Nephron (organoid): ENCODE measurements at regions not wholly inside any gene's neighbourhood (a gene's known extent, or its start where the extent isn't known, plus 50 kb on each side); places are given as distances from the start of the nearest gene placed in this dataset.

Experiments used
- H3K27ac Mint-ChIP-seq, 3 experiments: 2 replicates each; pipeline ENCODE4 v1.8.0; 2020; ENCODE audit warnings: mixed read lengths in 3 of 3, mild to moderate bottlenecking in 2 of 3, moderate library complexity in 1 of 3
- H3K27me3 Mint-ChIP-seq: 2 replicates; pipeline ENCODE4 v1.8.0; 2021; ENCODE audit warnings: low read depth, mild to moderate bottlenecking, moderate library complexity, mixed read lengths
- H3K36me3 Mint-ChIP-seq: 2 replicates; pipeline ENCODE4 v1.8.0; 2020; ENCODE audit warnings: low read depth, mixed read lengths
- H3K4me1 Mint-ChIP-seq: 2 replicates; pipeline ENCODE4 v1.8.0; 2020; ENCODE audit warnings: mixed read lengths
- H3K4me3 Mint-ChIP-seq, 3 experiments: 2 replicates each; pipeline ENCODE4 v1.8.0; 2020; ENCODE audit warnings: mild to moderate bottlenecking in 3 of 3, mixed read lengths in 3 of 3, moderate library complexity in 2 of 3
- H3K9me3 Mint-ChIP-seq: 2 replicates; pipeline ENCODE4 v1.8.0; 2020; ENCODE audit warnings: mixed read lengths
- TF ChIP-seq, protein P1 (sequence below), 3 experiments: fragments of 200-600 bp; sonication (generic); IDR thresholded peaks; one replicate each; pipeline ENCODE4 v1.5.0; 2021; ENCODE audit warnings: antibody characterized with exemption in 3 of 3; ENCODE audit not compliant: unreplicated experiment in 3 of 3

DNA sequence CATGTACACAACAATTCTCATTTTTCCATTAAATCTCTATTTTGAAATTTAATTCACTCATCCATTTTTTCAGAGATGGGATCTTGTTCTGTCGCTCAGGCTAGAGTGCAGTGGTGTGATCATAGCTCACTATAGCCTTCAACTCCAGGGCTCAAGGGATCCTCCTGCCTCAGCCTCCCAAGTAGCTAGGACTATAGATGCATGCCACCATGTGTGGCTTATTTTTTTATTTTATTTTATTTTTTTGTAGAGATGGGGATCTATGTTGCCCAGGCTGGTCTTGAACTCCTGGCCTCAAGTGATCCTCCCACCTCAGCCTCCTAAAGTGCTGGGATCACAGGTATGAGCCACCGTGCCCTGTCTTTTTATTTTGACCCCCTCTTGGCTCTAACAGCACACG is 203.8 kb upstream of the KLF14 start:
- Mint-ChIP-seq H3K9me3 (no peaks in the 10 kb centered on the region), H3K27ac (no peak overlapping the region), H3K4me3 (no peak overlapping the region), H3K27me3 (peaks cover 4% of the 10 kb centered on the region), H3K4me1 (peaks cover 9% of the 10 kb centered on the region), H3K36me3 (no peaks in the 10 kb centered on the region)
- TF ChIP-seq, protein P1, sequence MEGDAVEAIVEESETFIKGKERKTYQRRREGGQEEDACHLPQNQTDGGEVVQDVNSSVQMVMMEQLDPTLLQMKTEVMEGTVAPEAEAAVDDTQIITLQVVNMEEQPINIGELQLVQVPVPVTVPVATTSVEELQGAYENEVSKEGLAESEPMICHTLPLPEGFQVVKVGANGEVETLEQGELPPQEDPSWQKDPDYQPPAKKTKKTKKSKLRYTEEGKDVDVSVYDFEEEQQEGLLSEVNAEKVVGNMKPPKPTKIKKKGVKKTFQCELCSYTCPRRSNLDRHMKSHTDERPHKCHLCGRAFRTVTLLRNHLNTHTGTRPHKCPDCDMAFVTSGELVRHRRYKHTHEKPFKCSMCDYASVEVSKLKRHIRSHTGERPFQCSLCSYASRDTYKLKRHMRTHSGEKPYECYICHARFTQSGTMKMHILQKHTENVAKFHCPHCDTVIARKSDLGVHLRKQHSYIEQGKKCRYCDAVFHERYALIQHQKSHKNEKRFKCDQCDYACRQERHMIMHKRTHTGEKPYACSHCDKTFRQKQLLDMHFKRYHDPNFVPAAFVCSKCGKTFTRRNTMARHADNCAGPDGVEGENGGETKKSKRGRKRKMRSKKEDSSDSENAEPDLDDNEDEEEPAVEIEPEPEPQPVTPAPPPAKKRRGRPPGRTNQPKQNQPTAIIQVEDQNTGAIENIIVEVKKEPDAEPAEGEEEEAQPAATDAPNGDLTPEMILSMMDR (IDR thresholded peaks at IDR 0.05; ENCODE audit: unreplicated experiment in 3 of 3): no peak

DNA sequence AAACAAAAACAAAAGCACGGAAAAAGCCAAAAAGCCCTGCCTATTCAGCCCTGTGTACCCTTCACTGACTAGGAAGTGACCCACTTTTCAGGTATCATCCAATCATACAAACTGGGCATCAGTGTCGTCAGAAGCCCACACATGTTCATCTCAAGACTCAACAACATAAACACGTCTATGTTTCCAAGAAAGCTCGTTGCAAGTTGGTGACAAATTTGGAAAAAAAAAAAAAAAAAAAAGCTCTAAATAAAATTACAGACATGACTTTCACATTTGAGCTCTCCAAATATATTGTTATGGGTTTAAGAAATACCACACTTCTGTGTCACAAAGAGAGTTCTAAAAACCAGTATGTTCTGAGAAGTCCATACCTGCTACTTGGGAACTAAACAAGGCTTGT is 204.7 kb upstream of the KLF14 start:
- TF ChIP-seq, protein P1 (IDR thresholded peaks at IDR 0.05; ENCODE audit: unreplicated experiment in 3 of 3): no peak
- Mint-ChIP-seq H3K4me3 (no peak overlapping the region), H3K4me1 (peaks cover 17% of the 10 kb centered on the region), H3K27me3 (peaks cover 4% of the 10 kb centered on the region), H3K36me3 (no peaks in the 10 kb centered on the region), H3K9me3 (no peaks in the 10 kb centered on the region), H3K27ac (no peak overlapping the region)

DNA sequence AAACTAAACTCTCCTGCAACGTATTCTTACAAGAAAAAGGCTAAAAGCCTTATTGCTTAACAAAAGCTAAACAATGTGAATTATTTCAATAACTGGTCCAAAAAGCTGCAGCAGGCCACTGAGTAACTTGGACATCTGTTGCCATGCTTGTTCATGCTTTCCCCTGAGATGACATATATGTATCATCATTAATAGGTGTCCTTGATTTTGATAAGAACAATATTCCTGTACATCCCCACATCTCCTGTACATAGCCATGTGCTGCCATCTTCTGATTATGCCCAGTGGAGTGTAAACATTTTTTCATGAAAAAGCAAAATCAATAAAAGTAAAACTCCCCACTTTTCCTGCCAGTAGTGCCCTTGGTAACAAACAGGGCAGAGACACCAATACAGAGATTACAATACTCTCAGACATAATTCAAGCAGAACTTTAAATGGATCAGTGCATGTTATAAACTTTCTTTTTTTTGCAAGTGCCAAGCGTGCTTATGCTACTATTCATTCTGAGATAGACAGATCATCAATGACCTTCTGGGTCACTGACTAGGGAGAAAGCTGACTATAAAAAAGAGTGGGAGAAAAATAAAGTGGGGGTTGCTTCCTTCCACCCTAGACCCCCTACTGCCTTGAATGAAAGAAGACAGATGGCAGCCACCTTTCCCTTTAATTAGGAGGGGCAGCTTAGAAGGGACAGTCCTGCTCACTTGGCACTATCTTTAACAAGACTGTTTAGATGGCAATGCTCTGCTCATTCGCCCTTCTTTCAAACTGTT is 205.5 kb upstream of the KLF14 start:
- Mint-ChIP-seq H3K9me3 (no peaks in the 10 kb centered on the region), H3K4me1 (peaks cover 18% of the 10 kb centered on the region), H3K27ac (no peak overlapping the region), H3K27me3 (peaks cover 4% of the 10 kb centered on the region), H3K36me3 (no peaks in the 10 kb centered on the region), H3K4me3 (no peak overlapping the region)
- TF ChIP-seq, protein P1 (IDR thresholded peaks at IDR 0.05; ENCODE audit: unreplicated experiment in 3 of 3): no peak

DNA sequence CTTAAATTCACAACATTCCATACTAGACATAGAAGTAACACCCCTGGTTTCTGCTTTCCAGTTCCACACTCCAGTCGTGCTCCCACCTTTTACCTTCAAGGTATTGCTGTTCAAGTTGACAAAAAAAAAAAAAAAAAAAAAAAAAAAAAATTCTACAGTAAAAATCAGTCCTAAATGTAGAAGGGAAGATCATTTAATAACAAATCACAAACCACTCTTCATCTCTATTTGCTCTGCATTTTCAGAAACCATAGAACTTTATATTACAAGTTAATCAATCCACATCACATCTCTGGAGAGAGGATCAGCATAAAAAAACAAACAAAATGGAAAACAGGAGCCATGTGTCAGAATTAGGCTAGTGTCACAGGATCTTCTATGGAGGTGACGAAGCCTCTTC is 206.3 kb upstream of the KLF14 start:
- no peak overlapping the region for H3K4me3 Mint-ChIP-seq
- TF ChIP-seq, protein P1 (IDR thresholded peaks at IDR 0.05; ENCODE audit: unreplicated experiment in 3 of 3): no peak
- no peaks in the 10 kb centered on the region for H3K36me3 Mint-ChIP-seq
- H3K27ac Mint-ChIP-seq: no peak overlapping the region
- peaks cover 4% of the 10 kb centered on the region for H3K27me3 Mint-ChIP-seq
- H3K9me3 Mint-ChIP-seq: no peaks in the 10 kb centered on the region
- H3K4me1 Mint-ChIP-seq: peaks cover 18% of the 10 kb centered on the region

DNA sequence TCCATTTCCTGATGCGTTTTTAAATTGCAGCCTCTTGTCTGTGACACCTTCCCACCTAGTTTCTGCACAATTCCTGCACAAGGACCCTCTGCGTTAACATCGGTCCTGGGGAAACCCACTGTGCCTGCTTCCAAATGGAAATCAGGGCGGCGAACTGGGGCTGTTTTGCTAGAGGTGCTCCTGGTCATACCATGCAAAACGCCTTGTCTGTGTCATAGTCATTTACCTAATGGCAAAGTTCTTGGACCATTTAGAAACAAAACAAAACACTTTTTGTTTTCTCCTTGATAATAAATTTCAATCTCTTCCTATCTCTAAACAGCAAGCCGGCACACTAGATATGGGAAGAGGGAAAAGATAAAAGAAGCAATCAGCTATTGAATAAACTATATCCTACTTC is 206.9 kb upstream of the KLF14 start:
- TF ChIP-seq, protein P1 (IDR thresholded peaks at IDR 0.05; ENCODE audit: unreplicated experiment in 3 of 3): no peak
- H3K9me3 Mint-ChIP-seq: no peaks in the 10 kb centered on the region
- peaks cover 18% of the 10 kb centered on the region for H3K4me1 Mint-ChIP-seq
- H3K36me3 Mint-ChIP-seq: no peaks in the 10 kb centered on the region
- no peak overlapping the region for H3K27ac Mint-ChIP-seq
- H3K4me3 Mint-ChIP-seq: peak overlapping the region in 1 of 3 experiments; percentile 24
- peaks cover 4% of the 10 kb centered on the region for H3K27me3 Mint-ChIP-seq
